Dermis microvascular lymphatic vessel endothelial cell (primary cell): ENCODE measurements at regions not wholly inside any gene's neighbourhood (a gene's known extent, or its start where the extent isn't known, plus 50 kb on each side); places are given as distances from the start of the nearest gene placed in this dataset.
"Not testable (repeated sequence)": the region's sequence is repeated elsewhere in the genome, so short reads cannot be mapped to it uniquely, and the experiment has no call there.

ENCODE experiments used
- DNase-seq, 2 donors: peaks; one replicate each; pipeline versions ENCODE4 v3.0.0 to v3.0.0-alpha.2; 2010; ENCODE audit warnings: low read depth in 2 of 2

DNA sequence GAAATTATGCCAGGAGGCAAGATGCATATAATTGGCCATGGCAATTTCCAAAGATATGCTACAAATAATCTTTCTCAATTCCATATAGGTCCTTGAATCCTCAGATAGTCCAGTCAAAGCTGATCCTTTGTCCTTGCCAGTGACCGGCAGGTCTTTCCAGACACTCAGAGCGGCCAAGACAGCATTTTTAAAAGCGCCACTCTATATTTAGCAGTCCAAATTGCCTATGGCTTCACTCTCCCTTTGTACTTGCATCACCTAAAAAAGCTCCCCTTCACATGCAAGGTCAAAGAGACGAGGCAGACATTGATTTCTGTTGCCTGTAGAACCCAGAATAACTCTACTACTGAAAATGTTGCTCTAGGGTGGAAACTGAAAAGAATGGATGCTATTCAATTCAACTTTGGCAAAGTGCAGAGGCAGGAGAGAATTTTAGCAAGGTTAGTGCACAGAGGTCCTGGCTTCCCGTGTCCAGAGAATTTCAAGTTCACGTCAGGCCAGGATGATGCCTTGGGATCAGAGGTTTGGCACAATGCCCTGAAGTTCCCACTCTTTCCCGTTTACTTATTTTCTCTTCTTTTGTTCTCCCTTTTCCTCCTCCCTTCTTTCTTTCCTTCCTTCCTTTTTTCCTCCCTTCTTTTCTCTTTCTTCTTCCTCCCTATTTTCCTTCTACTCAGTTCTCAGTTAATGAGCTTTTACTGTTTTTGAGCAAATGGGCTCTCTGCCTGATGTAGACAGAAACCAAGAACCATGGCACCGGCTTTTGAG is 108.5 kb downstream of the KCNK1 start:
- DNase-seq, result no peak

DNA sequence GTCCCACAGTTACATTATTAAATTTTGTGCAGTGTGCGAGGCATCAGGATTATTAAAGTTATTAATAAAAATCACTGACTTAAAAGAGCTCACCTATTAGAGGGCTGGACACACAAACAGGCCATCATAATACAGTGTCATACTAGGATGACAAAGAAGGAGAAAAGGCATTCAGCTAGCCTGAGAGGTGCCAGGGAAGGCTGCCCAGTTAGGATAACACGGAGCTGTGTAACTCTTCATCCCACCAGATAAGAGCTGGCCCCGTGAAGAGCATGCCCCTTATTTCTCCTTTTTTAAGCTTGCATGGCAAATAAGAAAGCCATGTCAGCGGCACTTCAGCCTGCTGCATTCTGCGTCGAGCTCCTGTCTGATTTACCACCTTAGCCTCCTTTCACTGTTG is 109.5 kb downstream of the KCNK1 start:
- no peak for DNase-seq

DNA sequence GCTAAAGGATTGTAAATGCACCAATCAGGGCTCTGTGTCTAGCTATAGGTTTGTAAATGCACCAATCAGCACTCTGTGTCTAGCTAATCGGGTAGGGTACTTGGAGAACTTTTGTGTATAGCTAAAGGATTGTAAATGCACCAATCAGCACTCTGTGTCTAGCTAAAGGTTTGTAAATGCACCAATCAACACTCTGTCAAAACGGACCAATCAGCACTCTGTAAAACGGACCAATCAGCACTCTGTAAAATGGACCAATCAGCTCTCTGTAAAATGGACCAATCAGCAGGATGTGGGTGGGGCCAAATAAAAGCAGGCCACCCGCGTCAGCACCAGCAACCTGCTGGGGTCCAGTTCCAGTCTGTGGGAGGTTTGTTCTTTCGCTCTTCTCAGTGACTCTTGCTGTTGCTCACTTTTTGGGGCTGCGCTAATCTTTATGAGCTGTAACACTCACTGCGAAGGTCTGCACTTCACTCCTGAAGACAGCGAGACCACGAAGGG is 110.3 kb downstream of the KCNK1 start:
- not testable (repeated sequence) for DNase-seq

DNA sequence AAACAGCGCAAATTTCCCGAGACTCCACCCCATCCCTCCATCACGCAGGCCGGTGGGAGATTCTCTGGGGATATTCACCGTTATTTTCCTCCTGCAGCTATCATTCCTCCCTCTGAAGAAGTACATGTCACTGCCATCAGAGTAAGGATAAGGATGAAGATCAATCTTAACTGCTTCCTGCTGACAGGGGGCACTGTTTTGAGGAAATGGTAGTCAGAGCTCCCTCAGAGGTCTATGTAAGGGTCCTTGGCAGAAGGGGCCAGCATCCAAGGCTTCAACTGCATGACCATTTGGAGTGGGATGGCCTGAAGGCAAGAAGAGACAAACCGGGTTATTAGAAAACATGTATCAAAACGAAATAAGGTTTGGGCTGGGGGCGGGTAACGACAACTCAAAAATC is 111.5 kb downstream of the KCNK1 start:
- no peak for DNase-seq

DNA sequence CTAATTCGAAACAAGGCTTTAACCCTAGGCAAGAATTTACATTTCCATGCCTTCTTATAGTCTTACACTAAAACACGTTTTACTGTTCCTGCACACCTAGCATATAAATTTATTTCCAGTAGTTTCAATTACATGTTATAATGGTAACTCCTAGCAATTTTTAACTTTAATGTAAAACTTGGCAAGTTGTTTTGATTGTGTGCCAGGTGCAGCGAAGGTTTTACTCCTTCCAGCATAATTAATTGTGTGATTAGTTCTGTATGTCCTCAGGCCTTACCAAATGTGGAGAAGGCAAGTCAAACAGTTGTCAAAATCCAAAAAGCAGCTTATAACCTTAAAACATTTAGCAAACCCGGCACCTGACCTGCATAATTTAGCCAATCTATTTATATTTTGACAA is 114.8 kb downstream of the KCNK1 start:
- no peak for DNase-seq

DNA sequence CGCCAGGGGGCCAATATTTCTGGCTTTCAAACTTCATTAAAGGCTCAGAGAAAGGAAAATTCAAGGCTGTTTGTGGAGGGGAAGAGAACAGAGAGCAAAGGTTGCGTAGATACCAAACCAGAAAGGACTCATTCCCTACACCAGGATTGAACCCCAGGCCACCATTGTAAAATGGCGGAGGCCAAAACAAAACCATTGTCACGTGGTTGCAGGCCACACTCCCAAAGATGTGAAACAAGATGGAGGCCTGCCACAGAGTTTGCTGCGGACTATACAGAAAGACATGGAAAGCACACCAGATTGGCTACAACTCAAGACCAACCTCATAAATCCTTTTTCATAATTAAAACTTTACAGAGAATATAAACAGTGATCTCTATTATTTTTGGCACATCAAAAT is 116.5 kb downstream of the KCNK1 start:
- DNase-seq, result no peak

DNA sequence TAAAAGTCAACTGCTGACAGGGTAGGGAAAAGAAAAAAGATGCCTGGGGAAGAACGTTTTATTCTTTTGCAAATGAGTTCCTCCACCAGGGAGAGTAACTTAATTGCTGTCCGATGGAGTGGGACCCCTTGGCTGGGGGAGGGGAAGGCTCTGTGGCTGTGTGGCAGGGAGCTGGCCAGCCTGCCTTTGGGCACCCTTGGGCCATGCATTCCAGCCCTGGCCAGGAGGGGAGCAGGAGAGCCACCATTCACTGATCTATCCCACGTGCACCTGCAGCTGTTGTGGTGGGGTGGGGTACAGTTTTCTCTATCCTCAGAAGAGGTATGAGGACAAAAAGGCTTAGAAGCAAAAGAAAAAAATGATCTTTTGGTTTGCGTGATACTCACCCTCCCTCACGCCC is 116.9 kb downstream of the KCNK1 start:
- no peak for DNase-seq

DNA sequence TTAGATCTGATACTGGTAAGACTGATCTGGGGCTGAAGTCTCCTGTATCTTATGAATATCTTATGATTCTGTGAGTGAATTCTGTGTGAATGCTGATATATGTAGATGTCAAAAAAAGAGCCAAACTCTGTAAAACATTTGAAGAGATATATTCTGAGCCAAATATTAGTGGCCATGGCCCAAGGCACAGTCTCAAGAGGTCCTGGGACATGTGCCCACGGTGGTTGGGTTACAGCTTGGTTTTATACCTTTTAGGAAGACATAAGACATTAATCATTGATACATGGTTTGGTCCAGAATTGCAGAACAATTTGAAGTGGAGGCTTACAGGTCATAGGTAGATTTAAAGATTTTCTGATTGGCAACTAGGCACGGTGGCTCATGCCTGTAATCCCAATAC is 118.3 kb downstream of the KCNK1 start:
- no peak for DNase-seq

DNA sequence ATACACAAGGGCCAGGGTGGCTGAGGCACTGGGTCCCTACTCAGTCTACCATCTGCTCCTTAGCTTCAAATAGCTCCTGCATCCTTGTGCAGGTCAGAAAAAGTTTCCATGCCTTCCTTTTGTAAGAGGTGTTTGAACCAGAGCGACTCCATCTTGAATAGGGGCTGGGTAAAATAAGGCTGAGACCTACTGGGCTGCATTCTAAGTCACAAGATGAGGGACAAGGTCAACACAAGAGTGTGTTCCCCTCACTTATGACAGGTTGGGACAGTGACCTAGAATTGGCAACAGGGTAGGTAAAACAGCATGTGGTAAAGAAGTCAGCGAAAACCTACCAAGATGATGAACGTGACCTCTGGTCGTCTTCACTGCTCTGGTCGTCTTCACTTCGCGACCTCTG is 120.5 kb downstream of the KCNK1 start:
- DNase-seq, result no peak

DNA sequence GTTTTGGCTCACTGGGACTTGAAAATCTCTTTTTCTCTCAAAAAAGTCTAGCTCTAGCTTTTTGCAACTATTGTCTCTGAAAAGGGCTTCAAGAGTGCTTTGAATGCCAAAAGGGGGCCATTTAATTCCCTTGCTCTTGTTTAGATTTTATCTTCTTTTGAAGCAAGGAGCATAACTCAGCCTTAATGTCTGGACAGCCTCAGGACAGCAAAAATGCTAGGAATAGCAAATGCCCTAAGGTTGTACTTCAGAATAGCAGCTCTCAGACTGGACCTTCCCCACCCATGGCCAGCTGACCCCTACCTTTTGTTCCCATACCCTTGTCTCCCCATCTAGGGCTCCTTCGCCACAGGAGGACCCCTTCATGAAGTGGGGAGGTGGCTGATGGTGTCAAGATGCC is 121.4 kb downstream of the KCNK1 start:
- no peak for DNase-seq

DNA sequence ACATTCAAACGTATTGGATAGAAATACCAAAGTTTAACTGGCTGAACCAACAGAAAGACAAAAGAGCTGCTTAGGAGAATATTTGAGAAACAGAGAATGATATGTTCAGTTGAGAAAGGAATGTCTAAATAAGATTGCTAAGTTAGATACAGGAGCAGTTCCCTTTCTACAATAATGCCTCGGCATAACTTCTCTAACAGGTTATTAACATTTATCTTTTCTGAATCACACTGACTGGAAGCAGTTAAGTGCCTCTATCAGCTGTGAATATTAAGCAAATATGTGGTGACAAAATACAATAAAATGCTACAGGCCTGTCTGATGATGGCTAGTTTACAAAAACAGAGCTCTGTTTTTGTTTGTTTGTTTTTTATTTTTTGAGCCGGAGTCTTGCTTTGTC is 121.9 kb downstream of the KCNK1 start:
- DNase-seq, result no peak

DNA sequence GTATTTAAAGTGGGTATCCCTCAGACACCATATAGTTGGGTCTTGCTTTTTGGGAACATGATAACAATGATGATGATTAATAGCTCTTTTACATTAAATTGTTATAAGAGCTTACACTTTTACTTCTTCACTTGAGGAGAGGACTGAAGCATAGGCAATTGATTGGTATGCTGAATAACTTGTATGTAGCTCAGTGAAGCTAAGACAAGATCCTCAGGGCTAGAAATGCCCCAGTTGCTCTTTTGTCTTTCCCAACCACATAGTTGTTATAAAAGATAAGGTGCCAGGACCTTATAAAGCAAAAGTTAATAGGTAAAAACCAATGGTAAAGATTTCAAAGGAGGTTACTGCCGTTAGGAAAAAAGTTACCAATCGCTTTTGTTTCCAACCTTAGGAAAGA is 123.4 kb downstream of the KCNK1 start:
- no peak for DNase-seq

DNA sequence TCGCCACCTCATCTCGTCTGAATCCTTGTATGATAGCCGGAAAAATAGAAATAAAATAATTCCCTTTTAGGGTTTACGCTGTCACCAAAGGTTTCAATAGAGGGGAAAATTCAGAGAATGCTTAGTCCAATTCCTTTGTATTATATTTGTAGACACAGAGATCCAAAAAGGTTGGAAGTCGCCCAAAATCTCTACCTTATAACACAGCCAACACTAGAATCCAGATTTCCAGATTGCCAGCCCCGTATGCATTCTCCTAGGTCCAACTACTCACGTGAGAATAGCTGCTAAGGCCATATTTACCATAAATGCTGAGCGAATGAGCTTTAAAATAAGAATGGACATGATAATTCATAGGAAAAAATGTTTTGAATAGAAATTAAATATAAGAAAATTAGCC is 124.5 kb downstream of the KCNK1 start:
- no peak for DNase-seq

DNA sequence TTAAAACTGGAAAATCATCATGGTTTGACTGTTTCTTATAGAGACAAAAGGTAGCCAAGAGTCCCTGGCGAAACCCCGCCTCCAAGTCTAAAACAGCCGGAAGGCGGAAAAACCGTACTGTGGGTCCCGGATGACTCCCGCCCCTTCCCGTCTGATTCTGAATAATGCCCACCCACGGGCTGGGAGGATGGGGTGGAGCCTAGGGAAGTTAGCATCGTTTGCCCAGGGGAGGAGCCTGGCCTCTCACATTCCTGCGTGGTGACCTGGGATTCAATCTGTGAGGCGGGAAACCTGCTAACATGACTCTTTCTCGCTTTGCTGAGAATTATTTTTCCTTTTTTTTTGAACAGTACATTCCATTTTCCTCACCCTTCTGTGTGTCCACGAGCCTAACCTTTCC is 124.9 kb downstream of the KCNK1 start:
- no peak for DNase-seq

DNA sequence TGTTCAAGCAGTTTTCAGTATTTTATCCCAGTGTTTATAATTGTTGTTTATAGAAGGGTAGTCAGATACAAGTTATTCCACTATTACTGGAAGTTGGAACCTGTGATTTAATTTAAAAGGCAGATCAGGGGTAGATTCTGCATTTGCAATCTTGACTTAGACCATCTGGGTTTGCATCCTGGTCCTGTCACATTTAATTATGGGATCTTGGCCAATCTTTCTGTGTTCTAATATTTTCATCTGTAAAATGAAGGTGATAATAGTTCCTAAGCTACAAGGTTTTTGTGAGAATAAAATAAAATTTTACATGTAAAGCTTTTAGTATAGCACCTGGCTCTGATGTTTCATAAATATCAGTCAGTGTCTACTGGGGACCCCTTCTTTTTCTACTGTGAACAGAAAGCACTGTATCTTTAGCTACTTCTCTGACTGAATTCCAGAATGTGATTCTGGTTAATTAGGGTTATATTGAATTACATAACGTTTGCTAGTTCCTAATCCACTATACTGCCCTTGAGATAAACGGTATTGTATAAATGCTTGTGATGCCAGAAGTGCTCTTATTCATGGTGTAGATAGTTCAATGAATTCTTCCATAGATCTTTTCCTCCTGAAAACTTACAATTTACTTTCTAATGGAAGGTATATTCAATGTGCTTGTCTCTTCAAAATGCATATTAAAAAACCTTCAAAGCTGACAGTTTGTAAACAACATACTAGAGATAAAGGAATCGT is 131.0 kb downstream of the KCNK1 start:
- DNase-seq, result no peak

DNA sequence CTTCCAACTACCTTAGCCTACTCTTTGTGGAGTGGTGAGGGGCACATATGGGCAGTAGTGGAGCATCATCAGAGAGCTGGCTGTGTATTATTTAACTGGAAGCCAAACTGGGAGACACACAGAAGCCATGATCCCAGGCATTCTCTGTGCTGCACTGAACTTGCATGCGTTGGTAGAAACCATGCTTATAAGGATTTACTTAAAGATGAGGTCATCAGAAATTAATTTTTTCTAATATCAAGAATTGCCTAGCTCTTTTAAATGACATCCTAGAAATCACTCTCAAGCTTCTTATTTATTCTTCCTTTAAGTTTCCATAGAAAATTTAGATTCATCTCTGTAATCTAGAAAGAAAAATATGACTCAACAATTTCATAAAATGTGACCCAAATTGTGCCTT is 136.2 kb downstream of the KCNK1 start:
- no peak for DNase-seq

DNA sequence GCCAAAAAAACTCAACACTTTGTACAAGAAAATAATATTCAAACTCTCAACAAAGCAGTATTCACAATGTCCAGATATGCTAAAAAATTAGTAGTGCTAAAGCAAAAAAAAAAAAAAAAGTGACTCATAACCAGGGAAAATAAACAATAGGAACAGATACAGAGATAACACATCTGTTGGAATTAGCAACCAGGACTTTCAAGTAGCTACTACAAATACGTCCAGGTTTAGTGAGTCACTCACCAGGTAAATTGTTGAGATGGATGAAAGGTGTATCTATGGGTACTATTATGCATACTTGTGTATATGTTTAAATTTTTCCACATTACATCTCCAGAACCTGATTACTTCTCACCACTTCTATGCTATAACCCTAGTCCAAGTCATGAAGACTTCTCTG is 144.8 kb upstream of the SLC35F3 start:
- DNase-seq, result no peak

DNA sequence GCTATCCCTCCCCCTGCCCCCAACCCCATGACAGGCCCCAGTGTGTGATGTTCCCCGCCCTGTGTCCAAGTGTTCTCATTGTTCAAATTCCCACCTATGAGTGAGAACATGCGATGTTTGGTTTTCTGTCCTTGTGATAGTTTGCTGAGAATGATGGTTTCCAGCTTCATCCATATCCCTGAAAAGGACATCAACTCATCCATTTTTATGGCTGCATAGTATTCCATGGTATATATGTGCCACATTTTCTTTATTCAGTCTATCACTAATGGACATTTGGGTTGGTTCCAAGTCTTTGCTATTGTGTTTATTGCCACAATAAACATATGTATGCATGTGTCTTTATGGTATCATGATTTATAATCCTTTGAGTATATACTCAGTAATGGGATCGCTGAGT is 140.2 kb upstream of the SLC35F3 start:
- not testable (repeated sequence) for DNase-seq

DNA sequence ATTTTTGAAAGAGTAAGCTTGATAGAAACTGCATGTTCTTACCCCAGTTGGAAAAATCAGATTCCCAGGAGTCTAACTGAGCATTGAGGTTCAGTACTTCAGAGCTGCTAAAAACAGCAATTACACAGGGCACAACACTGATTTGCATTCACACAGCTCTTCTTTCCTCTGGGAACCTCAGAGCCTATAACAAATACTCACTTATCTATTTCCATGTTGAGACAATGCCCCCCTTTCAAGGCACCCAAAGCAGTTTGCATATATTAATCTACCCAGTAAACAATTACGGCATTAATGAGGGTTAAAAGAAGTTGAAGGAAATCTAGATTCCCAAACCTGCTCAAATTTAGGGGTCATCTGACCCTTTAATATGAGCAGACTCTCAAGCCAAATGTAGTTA is 126.9 kb upstream of the SLC35F3 start:
- no peak for DNase-seq

DNA sequence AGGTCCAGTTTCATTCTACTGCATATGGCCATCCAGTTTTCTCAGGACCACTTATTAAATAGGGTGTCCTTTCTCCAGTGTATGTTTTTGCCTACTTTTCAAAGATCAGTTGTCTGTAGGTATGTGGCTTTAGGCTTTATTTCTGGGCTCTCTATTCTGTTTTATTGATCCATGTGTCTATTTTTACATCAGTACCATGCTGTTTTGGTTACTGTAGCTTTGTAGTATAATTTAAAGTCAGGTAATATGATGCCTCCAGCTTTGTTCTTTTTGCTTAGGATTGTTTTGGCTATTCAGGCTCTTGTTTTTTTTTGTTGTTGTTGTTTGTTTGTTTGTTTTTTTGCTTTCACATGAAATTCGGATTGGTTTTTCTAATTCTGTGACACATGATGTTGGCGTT is 124.4 kb upstream of the SLC35F3 start:
- DNase-seq, result no peak

DNA sequence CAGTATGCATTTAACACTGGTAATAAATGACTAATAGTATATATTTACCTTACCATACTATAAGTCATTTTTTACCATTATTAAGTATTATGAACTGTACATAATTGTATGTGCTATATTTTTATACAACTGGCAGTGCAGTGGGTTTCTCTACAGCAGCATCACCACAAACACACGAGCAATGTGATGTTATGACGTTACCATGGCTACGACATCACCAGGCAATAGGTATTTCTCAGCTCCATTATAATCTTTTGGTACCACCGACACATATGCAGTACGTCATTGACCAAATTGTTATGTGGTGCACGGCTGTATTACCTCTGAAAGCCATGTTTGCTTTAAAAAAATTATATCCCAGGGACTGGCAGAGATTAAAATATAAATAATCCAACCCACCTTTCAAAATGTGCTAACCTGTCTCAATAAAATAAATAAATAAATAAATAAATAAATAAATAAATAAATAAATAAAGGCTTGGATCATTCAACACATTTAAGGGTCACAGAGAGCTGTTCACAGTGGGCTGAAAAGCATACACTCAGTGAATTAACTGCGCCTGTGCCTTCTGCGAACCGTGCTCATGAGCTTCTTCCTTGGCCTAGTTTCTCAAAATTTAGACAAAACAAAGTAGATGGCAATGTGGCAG is 121.4 kb upstream of the SLC35F3 start:
- DNase-seq, result no peak

DNA sequence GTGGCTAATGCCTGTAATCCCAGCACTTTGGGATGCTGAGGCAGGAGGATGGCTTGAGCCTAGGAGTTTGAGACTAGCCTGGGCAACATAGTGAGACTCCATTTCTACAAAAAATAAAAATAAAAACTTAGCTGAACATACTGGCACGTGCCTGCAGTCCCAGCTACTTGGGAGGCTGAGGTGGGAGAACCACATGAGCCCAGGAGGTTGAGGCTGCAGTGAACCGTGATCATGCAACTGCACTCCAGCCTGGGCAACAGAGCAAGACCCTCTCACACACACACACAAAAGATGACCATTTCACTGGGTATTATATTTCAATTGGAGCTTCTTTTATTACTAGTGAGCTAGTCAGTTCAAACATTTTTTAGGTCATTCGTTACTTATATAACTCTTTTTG is 116.9 kb upstream of the SLC35F3 start:
- DNase-seq, result no peak

DNA sequence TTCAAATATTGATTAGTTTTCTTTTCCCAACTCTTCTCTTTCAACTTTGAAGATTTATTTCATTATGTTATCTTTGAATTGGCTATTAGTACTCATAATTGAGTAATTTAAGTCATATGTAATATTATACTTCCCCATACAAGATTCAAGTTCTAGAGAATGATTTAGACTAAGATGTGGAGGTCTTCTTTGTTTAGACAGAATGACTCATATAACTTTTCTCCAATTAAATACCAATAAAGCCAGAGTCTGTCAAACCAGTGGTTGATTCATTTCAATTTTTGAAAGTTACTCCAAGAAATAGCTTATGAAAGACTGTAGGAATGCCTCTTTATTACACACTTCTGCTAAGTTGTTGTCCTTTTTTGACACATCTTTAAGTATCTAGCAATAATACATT is 115.8 kb upstream of the SLC35F3 start:
- no peak for DNase-seq
